Activated naive CD4-positive, alpha-beta T cell treated with Interleukin-2 at 50 U/mL for 16 hours (primary cell): ENCODE measurements at regions not wholly inside any gene's neighbourhood (a gene's known extent, or its start where the extent isn't known, plus 50 kb on each side); places are given as distances from the start of the nearest gene placed in this dataset.

Source experiments
- DNase-seq: peaks from one replicate; pipeline ENCODE4 v3.0.0-alpha.2; 2020

GRCh38 chr4:181909368-181909767 lies 333.8 kb upstream of the TENM3 start:
- no peak for DNase-seq

GRCh38 chr4:181911420-181911819 lies 331.8 kb upstream of the TENM3 start:
- DNase-seq, result no peak

GRCh38 chr4:181933471-181933870 lies 309.7 kb upstream of the TENM3 start:
- no peak for DNase-seq

GRCh38 chr4:181938631-181939030 lies 304.6 kb upstream of the TENM3 start:
- DNase-seq, result no peak

GRCh38 chr4:181939199-181939945 lies 303.8 kb upstream of the TENM3 start:
- DNase-seq, result no peak

- DNase-seq, result no peak
These were observed 298.7 kb upstream of the TENM3 start for GRCh38 chr4:181944527-181944926.

GRCh38 chr4:181946902-181947301 lies 296.3 kb upstream of the TENM3 start:
- no peak for DNase-seq

- no peak for DNase-seq
These were observed 294.3 kb upstream of the TENM3 start for GRCh38 chr4:181948839-181949382.

- no peak for DNase-seq
These were observed 293.4 kb upstream of the TENM3 start for GRCh38 chr4:181949704-181950312.

- no peak for DNase-seq
These were observed 292.7 kb upstream of the TENM3 start for GRCh38 chr4:181950372-181951127.

GRCh38 chr4:181951265-181951664 lies 291.9 kb upstream of the TENM3 start:
- DNase-seq, result no peak

- DNase-seq, result no peak
These were observed 290.7 kb upstream of the TENM3 start for GRCh38 chr4:181952478-181952877.

GRCh38 chr4:181956512-181956911 lies 286.7 kb upstream of the TENM3 start:
- DNase-seq, result no peak

- no peak for DNase-seq
These were observed 286.1 kb upstream of the TENM3 start for GRCh38 chr4:181957088-181957487.

- DNase-seq, result no peak
These were observed 284.8 kb upstream of the TENM3 start for GRCh38 chr4:181958446-181958845.

GRCh38 chr4:181959121-181959520 lies 284.1 kb upstream of the TENM3 start:
- DNase-seq, result no peak

- no peak for DNase-seq
These were observed 282.8 kb upstream of the TENM3 start for GRCh38 chr4:181960384-181960783.

- DNase-seq, result no peak
These were observed 280.9 kb upstream of the TENM3 start for GRCh38 chr4:181962321-181962720.

GRCh38 chr4:181964731-181965130 lies 278.5 kb upstream of the TENM3 start:
- no peak for DNase-seq

- no peak for DNase-seq
These were observed 277.1 kb upstream of the TENM3 start for GRCh38 chr4:181966104-181966551.

- no peak for DNase-seq
These were observed 275.8 kb upstream of the TENM3 start for GRCh38 chr4:181967401-181967800.

- no peak for DNase-seq
These were observed 274.8 kb upstream of the TENM3 start for GRCh38 chr4:181968371-181968770.

- no peak for DNase-seq
These were observed 274.1 kb upstream of the TENM3 start for GRCh38 chr4:181969151-181969550.

- DNase-seq, result no peak
These were observed 272.8 kb upstream of the TENM3 start for GRCh38 chr4:181970366-181970765.
